ENCODE measurements at regions not wholly inside any gene's neighbourhood (a gene's known extent, or its start where the extent isn't known, plus 50 kb on each side); places are given as distances from the start of the nearest gene placed in this dataset.

DNA sequence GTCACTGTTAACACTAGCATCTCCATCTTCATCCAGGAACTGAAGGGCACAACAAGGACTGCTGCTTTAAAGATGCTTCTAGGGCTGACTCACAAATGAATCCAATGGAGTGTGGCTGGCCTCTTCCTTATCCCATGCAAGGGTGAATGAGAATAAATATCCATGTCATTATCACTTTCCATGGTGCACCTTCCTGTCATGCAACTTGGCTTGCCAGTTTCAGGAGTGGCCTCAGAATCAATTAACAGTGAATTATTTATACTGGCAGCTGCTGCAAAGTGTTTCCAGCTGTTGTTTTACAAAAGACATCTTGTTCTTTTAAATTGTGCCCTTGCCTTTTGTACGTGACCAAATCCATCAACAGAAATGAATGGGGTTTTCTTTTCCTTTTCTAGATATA, 499.3 kb upstream of the TMEM132C start:
- DNase-seq (ENCODE audit: extremely low read depth, insufficient read length): no peak
- Histone ChIP-seq H3K27me3 (replicated peaks; ENCODE audit: control insufficient read depth, insufficient read depth, low read length) (no peaks in the 10 kb centered on the region), H3K36me3 (ENCODE audit: control insufficient read depth, insufficient read depth, low read length) (no peaks in the 10 kb centered on the region), H3K4me3 (replicated peaks; ENCODE audit: low read depth, low read length) (no peak overlapping the region)
- TF ChIP-seq, protein P1, sequence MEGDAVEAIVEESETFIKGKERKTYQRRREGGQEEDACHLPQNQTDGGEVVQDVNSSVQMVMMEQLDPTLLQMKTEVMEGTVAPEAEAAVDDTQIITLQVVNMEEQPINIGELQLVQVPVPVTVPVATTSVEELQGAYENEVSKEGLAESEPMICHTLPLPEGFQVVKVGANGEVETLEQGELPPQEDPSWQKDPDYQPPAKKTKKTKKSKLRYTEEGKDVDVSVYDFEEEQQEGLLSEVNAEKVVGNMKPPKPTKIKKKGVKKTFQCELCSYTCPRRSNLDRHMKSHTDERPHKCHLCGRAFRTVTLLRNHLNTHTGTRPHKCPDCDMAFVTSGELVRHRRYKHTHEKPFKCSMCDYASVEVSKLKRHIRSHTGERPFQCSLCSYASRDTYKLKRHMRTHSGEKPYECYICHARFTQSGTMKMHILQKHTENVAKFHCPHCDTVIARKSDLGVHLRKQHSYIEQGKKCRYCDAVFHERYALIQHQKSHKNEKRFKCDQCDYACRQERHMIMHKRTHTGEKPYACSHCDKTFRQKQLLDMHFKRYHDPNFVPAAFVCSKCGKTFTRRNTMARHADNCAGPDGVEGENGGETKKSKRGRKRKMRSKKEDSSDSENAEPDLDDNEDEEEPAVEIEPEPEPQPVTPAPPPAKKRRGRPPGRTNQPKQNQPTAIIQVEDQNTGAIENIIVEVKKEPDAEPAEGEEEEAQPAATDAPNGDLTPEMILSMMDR (IDR thresholded peaks at IDR 0.05; ENCODE audit: insufficient read depth, low read length, poor library complexity, severe bottlenecking): no peak

DNA sequence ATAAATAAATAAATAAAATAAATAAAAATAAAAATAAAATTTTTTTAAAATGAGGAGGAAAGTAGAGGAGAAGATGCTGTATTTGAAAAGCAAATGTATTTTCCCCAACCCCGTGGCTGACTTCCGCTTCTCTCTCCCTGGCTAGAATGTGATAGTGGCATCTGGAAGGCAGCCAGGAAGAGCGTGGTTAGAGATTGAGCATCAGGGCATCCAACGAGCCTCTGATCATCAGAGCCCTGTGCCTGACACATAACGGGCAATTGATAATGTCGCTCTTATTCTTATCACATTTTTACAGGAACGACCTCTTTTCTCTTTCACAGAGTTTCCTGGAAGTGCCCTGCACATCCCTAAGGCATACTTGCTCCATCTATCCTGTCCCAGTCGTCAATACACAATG, 496.9 kb upstream of the TMEM132C start:
- no peaks in the 10 kb centered on the region for H3K27me3 ChIP-seq (replicated peaks; ENCODE audit: control insufficient read depth, insufficient read depth, low read length)
- no peaks in the 10 kb centered on the region for H3K36me3 ChIP-seq (ENCODE audit: control insufficient read depth, insufficient read depth, low read length)
- no peak for DNase-seq (ENCODE audit: extremely low read depth, insufficient read length)
- H3K4me3 ChIP-seq (replicated peaks; ENCODE audit: low read depth, low read length): no peak overlapping the region
- TF ChIP-seq, protein P1 (IDR thresholded peaks at IDR 0.05; ENCODE audit: insufficient read depth, low read length, poor library complexity, severe bottlenecking): no peak

DNA sequence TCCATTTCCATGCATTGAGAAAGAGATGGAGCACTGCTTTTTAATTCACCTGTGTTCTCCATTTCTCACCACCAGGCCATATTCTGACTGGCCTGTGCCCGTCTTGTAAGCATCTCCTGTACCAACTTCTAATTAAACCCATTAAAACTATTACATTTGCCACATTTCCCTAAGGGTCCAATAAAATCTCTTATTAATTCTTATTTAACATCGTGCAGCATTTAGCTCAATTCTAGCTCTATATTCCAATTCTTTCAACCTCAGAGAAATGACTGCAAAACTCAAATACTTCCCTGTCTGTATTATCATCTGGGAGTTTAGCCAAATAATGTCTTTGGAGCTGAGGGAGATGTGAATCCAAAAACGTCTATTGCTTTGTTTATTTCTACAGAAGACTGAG, 495.4 kb upstream of the TMEM132C start:
- Histone ChIP-seq H3K27me3 (replicated peaks; ENCODE audit: control insufficient read depth, insufficient read depth, low read length) (no peaks in the 10 kb centered on the region), H3K4me3 (replicated peaks; ENCODE audit: low read depth, low read length) (no peak overlapping the region), H3K36me3 (ENCODE audit: control insufficient read depth, insufficient read depth, low read length) (no peaks in the 10 kb centered on the region)
- DNase-seq (ENCODE audit: extremely low read depth, insufficient read length): no peak
- TF ChIP-seq, protein P1 (IDR thresholded peaks at IDR 0.05; ENCODE audit: insufficient read depth, low read length, poor library complexity, severe bottlenecking): no peak

DNA sequence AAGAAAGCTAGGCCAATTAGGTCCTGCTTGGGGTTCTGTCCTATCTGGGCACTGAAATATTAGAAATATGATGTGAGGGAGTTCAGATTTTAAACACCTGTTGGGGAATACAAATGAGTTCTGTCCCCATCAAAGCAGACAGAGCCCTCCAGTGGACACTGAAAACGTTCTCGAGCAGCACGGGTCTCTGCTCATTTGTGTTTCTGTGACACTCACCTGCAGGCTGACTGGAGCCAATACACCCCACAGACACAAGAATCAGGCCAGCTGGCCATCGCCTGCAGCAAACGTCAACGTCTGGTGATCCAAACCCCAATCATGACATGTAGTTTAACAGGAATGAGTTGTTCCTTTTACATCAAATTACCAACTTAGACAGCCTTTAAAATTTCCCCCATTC, 493.4 kb upstream of the TMEM132C start:
- Histone ChIP-seq H3K36me3 (ENCODE audit: control insufficient read depth, insufficient read depth, low read length) (no peaks in the 10 kb centered on the region), H3K27me3 (replicated peaks; ENCODE audit: control insufficient read depth, insufficient read depth, low read length) (no peaks in the 10 kb centered on the region), H3K4me3 (replicated peaks; ENCODE audit: low read depth, low read length) (no peak overlapping the region)
- TF ChIP-seq, protein P1 (IDR thresholded peaks at IDR 0.05; ENCODE audit: insufficient read depth, low read length, poor library complexity, severe bottlenecking): no peak
- no peak for DNase-seq (ENCODE audit: extremely low read depth, insufficient read length)

DNA sequence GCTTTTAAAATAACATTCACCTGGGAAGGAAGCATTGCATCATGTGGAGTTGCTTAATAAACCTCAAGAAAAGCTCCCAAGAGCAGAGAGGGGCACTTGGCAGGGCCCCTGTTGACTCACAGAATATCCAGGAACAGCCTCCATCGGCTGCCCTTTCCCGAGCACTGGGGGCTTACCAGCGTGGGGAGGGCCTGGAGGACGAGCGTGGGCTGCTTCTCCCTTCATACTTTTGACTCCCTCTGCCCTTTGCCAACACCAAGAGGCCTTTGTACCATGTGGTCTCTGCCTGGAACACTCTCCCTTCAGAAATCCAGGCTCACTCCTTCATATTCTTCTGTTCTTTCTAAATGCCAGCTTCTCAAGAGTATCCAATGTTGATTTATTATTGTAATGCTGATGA, 492.1 kb upstream of the TMEM132C start:
- no peak for DNase-seq (ENCODE audit: extremely low read depth, insufficient read length)
- H3K4me3 ChIP-seq (replicated peaks; ENCODE audit: low read depth, low read length): no peak overlapping the region
- H3K36me3 ChIP-seq (ENCODE audit: control insufficient read depth, insufficient read depth, low read length): no peaks in the 10 kb centered on the region
- TF ChIP-seq, protein P1 (IDR thresholded peaks at IDR 0.05; ENCODE audit: insufficient read depth, low read length, poor library complexity, severe bottlenecking): no peak
- H3K27me3 ChIP-seq (replicated peaks; ENCODE audit: control insufficient read depth, insufficient read depth, low read length): no peaks in the 10 kb centered on the region

DNA sequence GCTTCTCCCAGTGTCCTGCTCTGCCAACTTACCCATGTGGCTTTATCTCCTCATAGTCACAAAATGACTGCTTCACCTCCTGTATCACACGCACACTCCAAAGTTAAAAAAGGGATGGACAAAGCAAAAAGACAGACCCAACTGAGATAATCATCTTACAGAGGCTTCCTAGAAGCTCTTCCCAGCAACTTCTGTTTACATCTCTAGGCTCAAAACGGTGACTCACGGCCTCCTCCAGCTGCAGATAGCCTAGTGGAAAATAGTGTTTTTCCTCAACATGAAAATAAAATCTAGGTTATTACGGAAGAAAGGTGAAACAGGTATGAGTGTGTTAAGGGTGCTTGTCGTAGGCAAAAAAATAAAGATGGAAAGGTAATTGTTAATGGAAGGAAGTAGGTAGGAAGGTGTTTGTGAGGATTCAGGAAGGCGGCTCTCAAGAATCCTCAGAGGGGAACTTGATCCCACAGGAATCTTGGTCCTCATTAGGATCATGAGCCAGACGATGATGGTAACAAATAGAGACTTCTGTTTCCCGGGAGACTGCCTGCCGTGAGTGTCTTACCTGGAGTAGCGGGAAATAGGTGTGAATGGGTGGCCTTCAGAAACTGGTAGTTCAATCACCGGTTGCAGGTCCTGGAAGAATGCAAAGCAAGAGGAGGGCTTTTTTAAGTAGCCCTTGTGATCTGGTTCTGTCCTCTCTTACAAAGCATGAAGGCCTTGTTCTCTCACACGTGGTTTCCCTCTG, 487.5 kb upstream of the TMEM132C start:
- DNase-seq (ENCODE audit: extremely low read depth, insufficient read length): no peak
- no peaks in the 10 kb centered on the region for H3K27me3 ChIP-seq (replicated peaks; ENCODE audit: control insufficient read depth, insufficient read depth, low read length)
- H3K36me3 ChIP-seq (ENCODE audit: control insufficient read depth, insufficient read depth, low read length): no peaks in the 10 kb centered on the region
- TF ChIP-seq, protein P1 (IDR thresholded peaks at IDR 0.05; ENCODE audit: insufficient read depth, low read length, poor library complexity, severe bottlenecking): no peak
- H3K4me3 ChIP-seq (replicated peaks; ENCODE audit: low read depth, low read length): no peak overlapping the region

All from GM06990 (cell line).